HL-60 (cell line): ENCODE measurements at regions not wholly inside any gene's neighbourhood (a gene's known extent, or its start where the extent isn't known, plus 50 kb on each side); places are given as distances from the start of the nearest gene placed in this dataset.

Source experiments
- DNase-seq, 2 experiments: peaks; one replicate each; pipeline ENCODE4 v3.0.0-alpha.2; 2010 to 2020; ENCODE audit warnings: low read depth in 1 of 2, low spot score in 1 of 2
- H3K27ac ChIP-seq: fragments of 250-450 bp; sonication (Bioruptor Pico); replicated peaks from 2 replicates; pipeline ENCODE4 v1.5.1; 2020; ENCODE audit warnings: mild to moderate bottlenecking, moderate library complexity
- H3K27me3 ChIP-seq: fragments of 250-450 bp; sonication (Bioruptor Pico); 2 replicates; pipeline ENCODE4 v1.5.1; 2021; ENCODE audit warnings: mild to moderate bottlenecking, moderate library complexity; ENCODE audit not compliant: insufficient read depth, poor library complexity, severe bottlenecking
- H3K4me3 ChIP-seq: replicated peaks from 2 replicates; pipeline ENCODE4 v1.5.1; 2011; ENCODE audit warnings: mild to moderate bottlenecking, control low read depth, low read length; ENCODE audit not compliant: insufficient read depth
- GABPA ChIP-seq: IDR thresholded peaks from 2 replicates; pipeline ENCODE4 v1.6.1; 2012; ENCODE audit warnings: low read depth
- POLR2AphosphoS5 ChIP-seq: IDR thresholded peaks from 2 replicates; pipeline ENCODE4 v1.6.1; 2012; ENCODE audit warnings: low read depth
- REST ChIP-seq: IDR thresholded peaks from 2 replicates; pipeline ENCODE4 v1.6.1; 2012; ENCODE audit warnings: low read depth; ENCODE audit not compliant: insufficient replicate concordance
- SPI1 ChIP-seq: IDR thresholded peaks from 2 replicates; pipeline ENCODE4 v1.6.1; 2012; ENCODE audit warnings: low read depth, mild to moderate bottlenecking, borderline replicate concordance
- TF ChIP-seq, protein P1 (sequence below): IDR thresholded peaks from one replicate; pipeline ENCODE4 v1.5.1; 2011; ENCODE audit warnings: low read length, control low read depth, inconsistent platforms; ENCODE audit not compliant: insufficient read depth

DNA sequence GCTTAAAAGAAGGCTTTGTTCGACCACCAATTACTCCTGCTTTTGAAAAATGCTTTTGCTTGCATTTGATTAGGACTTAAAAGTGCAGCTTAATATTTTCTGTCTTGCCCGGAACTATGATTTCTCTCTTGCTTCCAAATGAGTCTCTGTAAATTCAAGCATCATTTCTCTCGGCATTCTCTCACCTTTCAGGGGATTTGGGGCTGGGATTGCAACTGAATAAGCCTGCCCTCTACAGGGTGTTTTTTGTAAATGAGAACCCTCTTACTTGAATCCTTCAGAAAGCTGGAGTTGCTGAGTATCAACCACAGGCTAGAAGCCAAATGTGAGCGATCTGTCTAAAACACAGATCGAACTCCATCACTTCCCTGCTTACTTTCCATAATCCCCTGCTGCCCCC is 234.6 kb downstream of the TMEM114 start:
- TF ChIP-seq POLR2AphosphoS5 (no peak), SPI1 (no peak), REST (no peak), GABPA (no peak)
- TF ChIP-seq, protein P1, sequence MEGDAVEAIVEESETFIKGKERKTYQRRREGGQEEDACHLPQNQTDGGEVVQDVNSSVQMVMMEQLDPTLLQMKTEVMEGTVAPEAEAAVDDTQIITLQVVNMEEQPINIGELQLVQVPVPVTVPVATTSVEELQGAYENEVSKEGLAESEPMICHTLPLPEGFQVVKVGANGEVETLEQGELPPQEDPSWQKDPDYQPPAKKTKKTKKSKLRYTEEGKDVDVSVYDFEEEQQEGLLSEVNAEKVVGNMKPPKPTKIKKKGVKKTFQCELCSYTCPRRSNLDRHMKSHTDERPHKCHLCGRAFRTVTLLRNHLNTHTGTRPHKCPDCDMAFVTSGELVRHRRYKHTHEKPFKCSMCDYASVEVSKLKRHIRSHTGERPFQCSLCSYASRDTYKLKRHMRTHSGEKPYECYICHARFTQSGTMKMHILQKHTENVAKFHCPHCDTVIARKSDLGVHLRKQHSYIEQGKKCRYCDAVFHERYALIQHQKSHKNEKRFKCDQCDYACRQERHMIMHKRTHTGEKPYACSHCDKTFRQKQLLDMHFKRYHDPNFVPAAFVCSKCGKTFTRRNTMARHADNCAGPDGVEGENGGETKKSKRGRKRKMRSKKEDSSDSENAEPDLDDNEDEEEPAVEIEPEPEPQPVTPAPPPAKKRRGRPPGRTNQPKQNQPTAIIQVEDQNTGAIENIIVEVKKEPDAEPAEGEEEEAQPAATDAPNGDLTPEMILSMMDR, result no peak
- peaks cover 2% of the 10 kb centered on the region for H3K27me3 ChIP-seq
- H3K27ac ChIP-seq, result no peak overlapping the region
- no peak overlapping the region for H3K4me3 ChIP-seq
- no peak for DNase-seq

DNA sequence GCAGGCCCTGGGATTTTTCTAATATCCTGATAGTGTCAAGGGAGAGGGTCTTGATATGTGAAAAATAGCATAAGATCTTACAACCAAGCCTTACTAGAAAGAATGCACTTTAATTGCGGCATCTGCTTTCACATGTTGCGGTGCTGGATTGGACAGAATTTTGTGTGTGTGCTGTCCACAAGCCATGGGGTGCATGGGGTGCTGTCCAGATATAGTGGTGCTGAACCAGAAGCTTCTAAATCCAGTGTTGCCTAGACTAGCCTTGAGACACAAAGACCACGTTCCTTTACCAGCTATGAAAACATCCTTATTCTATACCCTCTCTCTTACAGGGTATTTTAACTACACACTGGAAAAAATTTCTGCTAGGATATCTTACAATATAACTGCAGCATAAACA is 244.0 kb downstream of the TMEM114 start:
- Histone ChIP-seq H3K4me3 (no peak overlapping the region), H3K27me3 (no peaks in the 10 kb centered on the region), H3K27ac (no peak overlapping the region)
- TF ChIP-seq POLR2AphosphoS5 (no peak), SPI1 (no peak), REST (peak; percentile 93)
- TF ChIP-seq, protein P1, result no peak
- DNase-seq, result no peak

GRCh38 chr16:8342276-8342675 is 248.0 kb downstream of the TMEM114 start:
- H3K27ac ChIP-seq, result no peak overlapping the region
- no peak overlapping the region for H3K4me3 ChIP-seq
- DNase-seq, result no peak
- TF ChIP-seq SPI1, result no peak
- TF ChIP-seq POLR2AphosphoS5, result no peak
- TF ChIP-seq REST, result no peak
- TF ChIP-seq GABPA, result no peak
- TF ChIP-seq, protein P1, result no peak
- no peaks in the 10 kb centered on the region for H3K27me3 ChIP-seq
